Uterus (tissue), 2 donors: ENCODE measurements at regions not wholly inside any gene's neighbourhood (a gene's known extent, or its start where the extent isn't known, plus 50 kb on each side); places are given as distances from the start of the nearest gene placed in this dataset.

Experiments used
- CTCF ChIP-seq, 4 experiments: fragments of 200-600 bp in 2 of 4; fragments of 450-650 bp in 2 of 4; sonication (generic) in 2 of 4; IDR thresholded peaks; one replicate each; pipeline ENCODE4 v1.5.1; 2016 to 2019; ENCODE audit warnings: antibody characterized with exemption in 4 of 4, mild to moderate bottlenecking in 2 of 4, moderate library complexity in 1 of 4
- POLR2A ChIP-seq, 2 donors: fragments of 450-650 bp; IDR thresholded peaks; one replicate each; pipeline ENCODE4 v1.6.1; 2016; ENCODE audit warnings: antibody characterized with exemption in 2 of 2, mild to moderate bottlenecking in 1 of 2, moderate library complexity in 1 of 2

- TF ChIP-seq CTCF (IDR thresholded peaks at IDR 0.05) (no peak), POLR2A (IDR thresholded peaks at IDR 0.05) (no peak)
Observed at GRCh38 chr21:32206631-32207405, 72.0 kb downstream of the MIS18A start.
